ENCODE measurements at regions not wholly inside any gene's neighbourhood (a gene's known extent, or its start where the extent isn't known, plus 50 kb on each side); places are given as distances from the start of the nearest gene placed in this dataset.

- no peak overlapping the region for H2BK5ac ChIP-seq (ENCODE audit: insufficient read length, low read length)
- H4K8ac ChIP-seq (replicated peaks; ENCODE audit: insufficient read length, low read depth, low read length) = no peak overlapping the region
- H3K23ac ChIP-seq (ENCODE audit: insufficient read length, low read depth, low read length) = no peak overlapping the region
- no peak overlapping the region for H3K4ac ChIP-seq (ENCODE audit: low read depth, low read length)
- no peak overlapping the region for H2BK12ac ChIP-seq (ENCODE audit: insufficient read length, low read depth, low read length)
- H3K36me3 Mint-ChIP-seq (ENCODE audit: insufficient read depth in 1 of 3, low read depth in 3 of 3) = peaks cover 0 to 4% (median 4%) of the 10 kb centered on the region in 3 experiments; a peak in 2 of 7 replicates
- H3K79me2 ChIP-seq (ENCODE audit: insufficient read depth, low read length) = no peaks in the 10 kb centered on the region
- no peak overlapping the region for H2BK120ac ChIP-seq (ENCODE audit: low read depth, low read length, poor library complexity, severe bottlenecking)
- no peak overlapping the region for H3K56ac ChIP-seq (ENCODE audit: insufficient read length, low read depth, low read length)
- no peak overlapping the region for H2AFZ ChIP-seq (ENCODE audit: low read length)
- no peaks in the 10 kb centered on the region for H3K27me3 ChIP-seq (ENCODE audit: insufficient read depth, low read length)
- H3K4me1 ChIP-seq (ENCODE audit: insufficient read depth, low read length) = no peaks in the 10 kb centered on the region
- H2BK20ac ChIP-seq (ENCODE audit: low read depth, low read length, poor library complexity, severe bottlenecking) = no peak overlapping the region
- no peaks in the 10 kb centered on the region for H4K20me1 ChIP-seq (ENCODE audit: control insufficient read depth, insufficient read depth, insufficient read length)
- H2AK5ac ChIP-seq (ENCODE audit: insufficient read length, low read length) = no peak overlapping the region
- no peak overlapping the region for H3K18ac ChIP-seq (ENCODE audit: insufficient read length, low read depth, low read length)
- no peaks in the 10 kb centered on the region for H3K27me3 Mint-ChIP-seq (ENCODE audit: low read depth)
- peaks cover 3 to 8% of the 10 kb centered on the region in 2 experiments; a peak in 4 of 5 replicates for H3K9me3 Mint-ChIP-seq
- no peak overlapping the region for H3K27ac Mint-ChIP-seq
- H3T11ph ChIP-seq (ENCODE audit: low read length) = no peak overlapping the region
- H3K9ac ChIP-seq (ENCODE audit: extremely low read depth, insufficient read length, low read length) = no peak overlapping the region
- no peaks in the 10 kb centered on the region for H3K4me1 Mint-ChIP-seq
- H3K4me3 Mint-ChIP-seq = no peak overlapping the region
- no peaks in the 10 kb centered on the region for H3K9me3 ChIP-seq (ENCODE audit: control insufficient read depth, low read depth, low read length)
- TF ChIP-seq CTCF (conservative IDR thresholded peaks at IDR 0.05) = no peak
- H3K27ac ChIP-seq (ENCODE audit: insufficient read length, low read depth, low read length) = no peak overlapping the region
- H3K4me2 ChIP-seq (ENCODE audit: insufficient read depth, insufficient read length, low read length) = no peak overlapping the region
- DNase-seq = no peak
- H2BK15ac ChIP-seq (ENCODE audit: low read depth, low read length) = no peak overlapping the region
- H3K79me1 ChIP-seq (ENCODE audit: insufficient read depth, low read depth, low read length, poor library complexity, severe bottlenecking) = no peaks in the 10 kb centered on the region
- no peak overlapping the region for H4K91ac ChIP-seq (ENCODE audit: insufficient read length, low read depth, low read length)
- no peaks in the 10 kb centered on the region for H3K23me2 ChIP-seq (ENCODE audit: insufficient read length, low read depth, low read length, poor library complexity, severe bottlenecking)
- WGBS (ENCODE audit: extremely low coverage, insufficient read length, low lambda C conversion rate) = no CpG with 5 or more reads among the region's 3 CpGs
- no peak overlapping the region for H3K14ac ChIP-seq (ENCODE audit: insufficient read depth, low read length)
- no peak overlapping the region for H4K5ac ChIP-seq (ENCODE audit: insufficient read length, low read depth, low read length)
Measured at GRCh38 chr4:32601848-32602247, 1881.7 kb downstream of the PCDH7 start.

Measured in H9 (cell line).